Ascending aorta (tissue), 2 donors: ENCODE measurements at regions not wholly inside any gene's neighbourhood (a gene's known extent, or its start where the extent isn't known, plus 50 kb on each side); places are given as distances from the start of the nearest gene placed in this dataset.

Experiments
- DNase-seq, 2 donors: peaks; one replicate each; pipeline ENCODE4 v3.0.0-alpha.2; 2019; ENCODE audit warnings: low spot score in 2 of 2
- H3K27ac ChIP-seq, 2 donors: fragments of 200-600 bp; sonication (generic); one replicate each; pipeline ENCODE4 v1.5.1; 2016 to 2017; ENCODE audit warnings: mild to moderate bottlenecking in 1 of 2
- H3K27me3 ChIP-seq: fragments of 200-600 bp; sonication (generic); one replicate; pipeline ENCODE4 v1.5.1; 2017
- H3K36me3 ChIP-seq, 2 donors: fragments of 200-600 bp; sonication (generic); one replicate each; pipeline ENCODE4 v1.5.1; 2016
- H3K4me1 ChIP-seq, 2 donors: fragments of 200-600 bp; sonication (generic); one replicate each; pipeline ENCODE4 v1.5.1; 2016 to 2017; ENCODE audit warnings: mild to moderate bottlenecking in 1 of 2
- H3K4me3 ChIP-seq, 2 donors: fragments of 200-600 bp; sonication (generic); one replicate each; pipeline ENCODE4 v1.5.1; 2016 to 2017; ENCODE audit warnings: mild to moderate bottlenecking in 1 of 2
- H3K9me3 ChIP-seq, 2 donors: fragments of 200-600 bp; sonication (generic); one replicate each; pipeline ENCODE4 v1.5.1; 2016
- intact Hi-C: fragments of 100-400 bp; cut with DNase I; formaldehyde crosslinking; loops from one replicate; pipeline ENCODE4 v1.15.1; 2023
- TF ChIP-seq, protein P1 (sequence below), 3 experiments: fragments of 200-600 bp in 2 of 3; fragments of 450-650 bp in 1 of 3; sonication (generic) in 2 of 3; IDR thresholded peaks; one replicate each; pipeline ENCODE4 v1.5.1; 2016 to 2019; ENCODE audit warnings: antibody characterized with exemption in 3 of 3, mild to moderate bottlenecking in 1 of 3, moderate library complexity in 1 of 3

DNA sequence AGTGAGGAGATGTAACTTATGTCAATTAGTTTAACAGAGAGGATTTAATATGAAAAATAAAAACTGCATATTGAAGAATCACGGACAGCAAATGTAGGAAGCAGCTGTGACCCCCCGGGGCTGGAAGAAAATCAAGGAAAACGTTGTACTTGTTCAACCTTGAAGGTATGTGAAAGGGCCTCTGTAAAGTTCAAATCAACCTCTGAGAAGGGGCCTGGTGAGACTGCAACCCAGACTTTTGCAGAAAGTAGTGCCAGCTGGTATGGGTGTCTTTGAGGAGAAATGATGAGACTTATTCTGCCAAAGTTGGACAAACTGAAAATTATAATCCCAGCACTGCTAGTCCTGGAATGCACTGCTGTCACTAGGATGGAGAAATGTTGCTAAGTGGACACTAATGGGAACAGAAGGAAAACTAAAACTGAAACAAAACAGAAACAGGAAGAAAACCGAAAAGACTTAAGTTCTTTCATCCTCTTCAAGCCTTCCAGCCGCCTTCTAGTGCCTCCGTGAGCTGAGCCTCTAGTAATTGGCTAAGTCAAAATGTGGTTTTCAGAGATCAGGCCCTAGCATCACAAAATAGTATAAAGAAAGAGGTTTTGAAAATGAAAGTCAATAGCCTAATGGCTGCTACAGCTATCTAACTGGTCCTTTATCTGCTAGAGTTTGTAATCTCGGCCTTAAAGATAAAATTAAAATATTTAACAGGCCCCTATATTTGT is 253.7 kb upstream of the SORCS1 start:
- no peak for DNase-seq
- H3K27ac ChIP-seq, result no peak overlapping the region
- no peaks in the 10 kb centered on the region for H3K4me1 ChIP-seq
- H3K9me3 ChIP-seq, result no peaks in the 10 kb centered on the region
- H3K36me3 ChIP-seq, result no peaks in the 10 kb centered on the region
- TF ChIP-seq, protein P1, sequence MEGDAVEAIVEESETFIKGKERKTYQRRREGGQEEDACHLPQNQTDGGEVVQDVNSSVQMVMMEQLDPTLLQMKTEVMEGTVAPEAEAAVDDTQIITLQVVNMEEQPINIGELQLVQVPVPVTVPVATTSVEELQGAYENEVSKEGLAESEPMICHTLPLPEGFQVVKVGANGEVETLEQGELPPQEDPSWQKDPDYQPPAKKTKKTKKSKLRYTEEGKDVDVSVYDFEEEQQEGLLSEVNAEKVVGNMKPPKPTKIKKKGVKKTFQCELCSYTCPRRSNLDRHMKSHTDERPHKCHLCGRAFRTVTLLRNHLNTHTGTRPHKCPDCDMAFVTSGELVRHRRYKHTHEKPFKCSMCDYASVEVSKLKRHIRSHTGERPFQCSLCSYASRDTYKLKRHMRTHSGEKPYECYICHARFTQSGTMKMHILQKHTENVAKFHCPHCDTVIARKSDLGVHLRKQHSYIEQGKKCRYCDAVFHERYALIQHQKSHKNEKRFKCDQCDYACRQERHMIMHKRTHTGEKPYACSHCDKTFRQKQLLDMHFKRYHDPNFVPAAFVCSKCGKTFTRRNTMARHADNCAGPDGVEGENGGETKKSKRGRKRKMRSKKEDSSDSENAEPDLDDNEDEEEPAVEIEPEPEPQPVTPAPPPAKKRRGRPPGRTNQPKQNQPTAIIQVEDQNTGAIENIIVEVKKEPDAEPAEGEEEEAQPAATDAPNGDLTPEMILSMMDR (IDR thresholded peaks at IDR 0.05), result no peak
- intact Hi-C loops, result no loop called here
- no peaks in the 10 kb centered on the region for H3K27me3 ChIP-seq
- no peak overlapping the region for H3K4me3 ChIP-seq

DNA sequence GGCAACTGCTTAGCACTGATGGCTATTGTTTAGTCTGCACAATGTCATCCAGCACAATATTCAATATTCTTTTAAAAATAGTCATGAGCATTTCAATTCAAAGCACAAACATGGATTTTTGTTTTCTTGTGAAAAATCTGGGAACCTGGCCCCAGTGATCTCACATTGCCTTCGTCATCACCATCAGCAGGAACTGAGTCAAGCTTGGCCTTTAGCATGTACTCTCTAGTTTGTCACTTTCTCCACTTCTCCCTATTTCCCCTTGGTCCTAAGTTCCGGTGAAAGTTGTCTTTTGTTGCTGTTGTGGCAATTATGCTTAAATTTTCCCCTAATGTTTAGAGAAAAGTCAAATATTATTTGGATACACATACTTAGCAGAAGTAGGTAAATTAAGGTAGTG is 252.9 kb upstream of the SORCS1 start:
- no peak overlapping the region for H3K4me3 ChIP-seq
- H3K36me3 ChIP-seq, result no peaks in the 10 kb centered on the region
- no peak for DNase-seq
- intact Hi-C loops, result no loop called here
- H3K4me1 ChIP-seq, result no peaks in the 10 kb centered on the region
- no peaks in the 10 kb centered on the region for H3K27me3 ChIP-seq
- H3K9me3 ChIP-seq, result no peaks in the 10 kb centered on the region
- TF ChIP-seq, protein P1 (IDR thresholded peaks at IDR 0.05), result no peak
- no peak overlapping the region for H3K27ac ChIP-seq

DNA sequence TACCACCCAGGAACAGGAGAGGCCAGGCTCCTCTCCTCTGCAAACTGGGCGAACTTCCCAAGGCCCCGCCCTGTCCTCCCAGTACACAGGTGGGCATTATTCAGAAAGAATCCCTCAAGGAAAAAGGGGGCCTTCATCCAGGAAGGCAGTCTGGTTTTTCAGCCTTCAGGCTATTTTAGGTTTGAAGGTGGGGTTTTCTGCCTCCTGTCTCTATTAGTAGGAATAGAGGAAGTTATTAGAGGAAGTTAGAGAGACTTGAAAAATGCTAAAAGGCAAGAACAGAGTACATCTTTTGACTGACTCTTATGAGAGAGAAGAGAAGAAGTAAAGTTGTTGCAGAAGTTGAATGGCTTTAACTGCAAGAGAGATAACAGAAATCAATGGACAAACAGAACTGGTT is 250.9 kb upstream of the SORCS1 start:
- H3K4me3 ChIP-seq, result no peak overlapping the region
- H3K36me3 ChIP-seq, result no peaks in the 10 kb centered on the region
- TF ChIP-seq, protein P1 (IDR thresholded peaks at IDR 0.05), result no peak
- DNase-seq, result no peak
- no peak overlapping the region for H3K27ac ChIP-seq
- H3K4me1 ChIP-seq, result no peaks in the 10 kb centered on the region
- H3K27me3 ChIP-seq, result no peaks in the 10 kb centered on the region
- no peaks in the 10 kb centered on the region for H3K9me3 ChIP-seq
- intact Hi-C loops, result no loop called here

DNA sequence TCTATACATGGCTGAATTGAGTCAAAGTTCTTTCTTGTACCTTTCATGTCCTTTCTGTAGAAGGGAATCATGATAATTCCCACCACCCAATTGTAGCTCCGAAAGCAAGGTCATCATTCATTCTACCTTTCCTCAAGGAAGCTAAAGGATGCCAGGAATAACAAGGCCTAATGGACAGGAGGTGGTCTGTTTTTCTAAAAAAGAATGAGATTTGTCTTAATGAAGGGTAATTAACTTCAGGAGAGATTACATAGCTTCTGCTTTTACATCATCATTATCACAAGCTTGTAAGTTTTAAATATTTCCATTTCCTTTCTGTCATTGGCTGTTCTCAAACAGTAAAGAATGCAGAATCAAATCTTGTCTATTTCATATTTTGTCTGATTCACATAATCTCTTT is 249.5 kb upstream of the SORCS1 start:
- Histone ChIP-seq H3K4me1 (no peaks in the 10 kb centered on the region), H3K4me3 (no peak overlapping the region), H3K9me3 (no peaks in the 10 kb centered on the region), H3K36me3 (no peaks in the 10 kb centered on the region), H3K27ac (no peak overlapping the region), H3K27me3 (no peaks in the 10 kb centered on the region)
- DNase-seq, result no peak
- intact Hi-C loops, result no loop called here
- TF ChIP-seq, protein P1 (IDR thresholded peaks at IDR 0.05), result no peak

DNA sequence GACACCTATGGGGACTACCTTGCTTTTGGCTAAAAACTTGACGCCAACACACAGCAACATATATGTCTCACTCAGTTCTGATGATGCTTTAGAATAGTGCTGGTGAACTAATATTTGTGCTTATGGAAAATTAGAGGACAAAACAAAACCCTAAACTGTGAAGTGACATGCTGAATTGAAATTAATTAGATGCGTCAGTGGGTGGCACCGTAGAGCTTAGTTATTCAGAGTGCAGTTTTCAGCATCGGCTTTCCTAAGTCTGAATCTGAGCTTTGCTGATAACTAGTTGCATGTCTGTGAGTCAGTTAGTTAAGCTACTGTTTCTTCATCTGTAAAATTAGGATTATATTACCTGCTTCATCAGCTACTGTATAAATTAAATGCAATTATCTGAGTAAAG is 245.0 kb upstream of the SORCS1 start:
- H3K36me3 ChIP-seq, result no peaks in the 10 kb centered on the region
- no peak overlapping the region for H3K4me3 ChIP-seq
- TF ChIP-seq, protein P1 (IDR thresholded peaks at IDR 0.05), result no peak
- intact Hi-C loops, result no loop called here
- H3K27me3 ChIP-seq, result no peaks in the 10 kb centered on the region
- DNase-seq, result no peak
- H3K27ac ChIP-seq, result no peak overlapping the region
- no peaks in the 10 kb centered on the region for H3K4me1 ChIP-seq
- H3K9me3 ChIP-seq, result no peaks in the 10 kb centered on the region

DNA sequence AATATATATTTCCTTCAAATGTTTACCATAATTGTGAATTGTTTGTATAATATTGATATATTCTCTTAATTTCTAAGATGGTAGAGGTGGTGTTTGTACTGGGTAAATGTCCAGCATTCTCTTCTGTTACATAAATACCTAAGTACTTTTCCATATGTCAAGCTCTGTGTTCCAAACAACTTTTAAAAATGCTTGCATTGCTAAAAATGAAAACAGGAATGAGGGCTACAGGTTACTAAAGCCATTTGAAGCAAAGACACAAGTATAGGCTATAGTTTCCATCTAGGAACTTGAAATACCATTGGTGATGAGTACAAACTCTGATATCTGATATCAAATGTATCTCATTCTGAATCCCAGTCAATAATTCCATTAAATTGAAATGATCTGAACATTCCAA is 233.6 kb upstream of the SORCS1 start:
- TF ChIP-seq, protein P1 (IDR thresholded peaks at IDR 0.05), result no peak
- Histone ChIP-seq H3K27ac (no peak overlapping the region), H3K4me3 (no peak overlapping the region), H3K36me3 (no peaks in the 10 kb centered on the region), H3K27me3 (no peaks in the 10 kb centered on the region), H3K9me3 (no peaks in the 10 kb centered on the region), H3K4me1 (no peaks in the 10 kb centered on the region)
- no peak for DNase-seq
- intact Hi-C loops, result no loop called here
